ENCODE measurements at regions not wholly inside any gene's neighbourhood (a gene's known extent, or its start where the extent isn't known, plus 50 kb on each side); places are given as distances from the start of the nearest gene placed in this dataset.

DNA sequence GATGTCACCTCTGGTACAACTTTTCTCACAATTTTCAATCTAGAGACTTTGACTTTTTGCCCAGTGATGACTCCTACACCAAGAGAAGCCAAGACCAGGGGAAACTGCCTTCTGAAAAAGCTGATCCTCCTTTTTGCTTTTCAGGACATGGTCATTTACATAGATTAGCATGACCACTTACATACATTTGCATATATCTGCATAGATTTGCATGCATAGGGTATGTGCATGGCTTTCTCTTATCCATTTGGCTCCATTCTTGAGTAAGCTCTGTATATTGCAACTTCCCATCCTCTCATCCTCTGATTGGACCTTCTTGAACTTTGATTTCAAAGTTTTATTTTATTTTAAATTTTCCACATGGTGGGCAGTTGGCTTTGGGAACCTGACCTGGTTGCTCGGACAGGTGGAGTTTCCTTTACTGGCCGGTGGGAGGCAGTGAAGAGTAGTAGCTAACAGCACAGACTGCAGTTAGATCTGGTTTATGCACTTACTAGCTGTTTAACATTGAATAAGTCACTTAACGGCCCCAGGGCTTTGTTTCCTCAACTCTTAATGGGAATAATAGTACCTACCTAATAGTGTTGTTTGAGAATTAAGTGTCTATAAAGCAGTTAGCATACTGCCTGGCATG is 92.9 kb downstream of the GPR139 start:
- peaks cover 10% of the 10 kb centered on the region for H3K27me3 Mint-ChIP-seq (ENCODE audit: low read depth)
- H3K27ac Mint-ChIP-seq = no peak overlapping the region
- H3K9me3 Mint-ChIP-seq = no peaks in the 10 kb centered on the region
- no peaks in the 10 kb centered on the region for H3K36me3 Mint-ChIP-seq (ENCODE audit: low read depth)
- no peak overlapping the region for H3K4me3 Mint-ChIP-seq
- H3K4me1 Mint-ChIP-seq = no peaks in the 10 kb centered on the region
- TF ChIP-seq, protein P1, sequence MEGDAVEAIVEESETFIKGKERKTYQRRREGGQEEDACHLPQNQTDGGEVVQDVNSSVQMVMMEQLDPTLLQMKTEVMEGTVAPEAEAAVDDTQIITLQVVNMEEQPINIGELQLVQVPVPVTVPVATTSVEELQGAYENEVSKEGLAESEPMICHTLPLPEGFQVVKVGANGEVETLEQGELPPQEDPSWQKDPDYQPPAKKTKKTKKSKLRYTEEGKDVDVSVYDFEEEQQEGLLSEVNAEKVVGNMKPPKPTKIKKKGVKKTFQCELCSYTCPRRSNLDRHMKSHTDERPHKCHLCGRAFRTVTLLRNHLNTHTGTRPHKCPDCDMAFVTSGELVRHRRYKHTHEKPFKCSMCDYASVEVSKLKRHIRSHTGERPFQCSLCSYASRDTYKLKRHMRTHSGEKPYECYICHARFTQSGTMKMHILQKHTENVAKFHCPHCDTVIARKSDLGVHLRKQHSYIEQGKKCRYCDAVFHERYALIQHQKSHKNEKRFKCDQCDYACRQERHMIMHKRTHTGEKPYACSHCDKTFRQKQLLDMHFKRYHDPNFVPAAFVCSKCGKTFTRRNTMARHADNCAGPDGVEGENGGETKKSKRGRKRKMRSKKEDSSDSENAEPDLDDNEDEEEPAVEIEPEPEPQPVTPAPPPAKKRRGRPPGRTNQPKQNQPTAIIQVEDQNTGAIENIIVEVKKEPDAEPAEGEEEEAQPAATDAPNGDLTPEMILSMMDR (IDR thresholded peaks at IDR 0.05; ENCODE audit: unreplicated experiment in 3 of 3) = peak in 1 of 3 experiments; percentile 42

DNA sequence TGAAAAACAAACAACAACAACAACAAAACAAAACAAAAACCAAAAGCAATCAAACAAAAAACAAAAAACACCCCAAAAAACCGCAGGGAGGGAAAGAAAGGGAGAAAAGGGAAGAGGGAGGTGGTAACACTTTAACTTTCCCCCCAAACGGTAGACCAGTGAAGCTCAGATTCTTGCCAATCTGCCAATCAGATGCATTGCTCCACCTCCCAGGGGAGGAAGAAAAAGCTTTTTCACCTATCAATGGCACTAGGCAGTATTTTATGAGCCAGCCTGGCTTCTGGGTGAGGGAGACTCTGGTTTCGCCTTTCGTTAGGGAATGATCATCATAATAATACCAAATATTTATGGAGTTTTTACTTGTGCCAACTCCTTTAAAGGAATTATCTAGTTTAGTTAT is 94.1 kb downstream of the GPR139 start:
- no peaks in the 10 kb centered on the region for H3K36me3 Mint-ChIP-seq (ENCODE audit: low read depth)

GRCh38 chr16:19974607-19975006 is 90.0 kb upstream of the GPRC5B start:
- TF ChIP-seq, protein P1 (IDR thresholded peaks at IDR 0.05; ENCODE audit: unreplicated experiment in 3 of 3) = no peak
- H3K36me3 Mint-ChIP-seq (ENCODE audit: low read depth) = no peaks in the 10 kb centered on the region
- no peak overlapping the region for H3K4me3 Mint-ChIP-seq
- H3K9me3 Mint-ChIP-seq = no peaks in the 10 kb centered on the region
- no peaks in the 10 kb centered on the region for H3K4me1 Mint-ChIP-seq
- H3K27ac Mint-ChIP-seq = no peak overlapping the region
- H3K27me3 Mint-ChIP-seq (ENCODE audit: low read depth) = peaks cover 6% of the 10 kb centered on the region

More for the DNA sequence above, 94.1 kb downstream of the GPR139 start:
- peaks cover 10% of the 10 kb centered on the region for H3K27me3 Mint-ChIP-seq (ENCODE audit: low read depth)
- H3K4me3 Mint-ChIP-seq = no peak overlapping the region
- H3K4me1 Mint-ChIP-seq = no peaks in the 10 kb centered on the region
- no peak overlapping the region for H3K27ac Mint-ChIP-seq
- TF ChIP-seq, protein P1 (IDR thresholded peaks at IDR 0.05; ENCODE audit: unreplicated experiment in 3 of 3) = no peak
- H3K9me3 Mint-ChIP-seq = no peaks in the 10 kb centered on the region

- Mint-ChIP-seq H3K36me3 (ENCODE audit: low read depth) (no peaks in the 10 kb centered on the region), H3K4me3 (no peak overlapping the region), H3K9me3 (no peaks in the 10 kb centered on the region), H3K27me3 (ENCODE audit: low read depth) (no peaks in the 10 kb centered on the region), H3K4me1 (no peaks in the 10 kb centered on the region), H3K27ac (no peak overlapping the region)
- TF ChIP-seq, protein P1 (IDR thresholded peaks at IDR 0.05; ENCODE audit: unreplicated experiment in 3 of 3) = no peak
Observed at GRCh38 chr16:19972111-19972510, 87.5 kb upstream of the GPRC5B start.

- TF ChIP-seq, protein P1 (IDR thresholded peaks at IDR 0.05; ENCODE audit: unreplicated experiment in 3 of 3) = no peak
- Mint-ChIP-seq H3K36me3 (ENCODE audit: low read depth) (no peaks in the 10 kb centered on the region), H3K4me1 (no peaks in the 10 kb centered on the region)
Observed at GRCh38 chr16:19968891-19969683, 84.4 kb upstream of the GPRC5B start.

More at GRCh38 chr16:19968891-19969683, 84.4 kb upstream of the GPRC5B start:
- Mint-ChIP-seq H3K27me3 (ENCODE audit: low read depth) (no peaks in the 10 kb centered on the region), H3K27ac (no peak overlapping the region), H3K4me3 (no peak overlapping the region), H3K9me3 (no peaks in the 10 kb centered on the region)
